HPDE6-E6E7 (cell line): ENCODE measurements at regions not wholly inside any gene's neighbourhood (a gene's known extent, or its start where the extent isn't known, plus 50 kb on each side); places are given as distances from the start of the nearest gene placed in this dataset.

Source experiments
- DNase-seq: peaks from one replicate; pipeline ENCODE4 v3.0.0; 2011; ENCODE audit warnings: missing footprints; ENCODE audit errors: extremely low spot score

GRCh38 chr6:139545206-139546105 is 171.0 kb upstream of the CITED2 start:
- DNase-seq: no peak

- no peak for DNase-seq
Observed at GRCh38 chr6:139544701-139545057, 170.2 kb upstream of the CITED2 start.

DNA sequence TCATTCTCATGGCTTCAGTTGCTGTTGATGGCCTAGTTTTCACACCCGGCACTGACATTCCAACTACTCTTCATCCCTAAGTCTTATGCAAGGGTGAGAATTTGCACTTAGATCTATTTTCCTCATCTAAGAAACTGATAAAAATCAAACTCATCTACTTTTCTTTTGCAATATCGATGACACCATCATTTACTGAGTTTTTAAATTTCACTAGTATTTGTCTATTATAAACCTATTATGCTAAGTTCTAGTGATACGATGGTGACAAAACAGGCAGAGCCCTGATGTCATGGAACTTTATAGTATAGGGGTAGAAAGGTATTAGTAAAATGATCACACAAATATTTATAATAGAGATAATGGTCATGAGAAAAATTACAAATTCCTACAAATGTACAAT is 167.9 kb upstream of the CITED2 start:
- DNase-seq: no peak

- DNase-seq: no peak
Observed at GRCh38 chr6:139540894-139541293, 166.4 kb upstream of the CITED2 start.

DNA sequence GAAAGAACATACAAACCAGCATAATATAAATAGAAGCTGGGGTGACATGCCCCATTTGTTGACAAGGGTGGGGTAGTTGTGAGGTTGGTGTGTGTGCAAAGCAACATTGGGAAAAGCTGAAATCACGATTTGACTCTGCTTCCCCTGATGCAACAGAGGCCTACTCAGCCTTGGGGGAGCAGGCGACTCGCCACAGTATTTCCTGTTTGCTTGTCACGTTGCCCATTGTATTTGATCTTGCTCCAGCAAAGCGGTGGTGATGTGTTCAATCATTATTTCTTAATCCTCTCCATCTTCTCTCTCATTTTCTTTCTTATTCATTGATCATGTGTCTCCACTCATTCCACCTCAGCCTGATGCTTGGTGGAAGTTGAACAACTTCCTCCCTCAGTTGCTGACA is 165.8 kb upstream of the CITED2 start:
- DNase-seq: no peak

DNA sequence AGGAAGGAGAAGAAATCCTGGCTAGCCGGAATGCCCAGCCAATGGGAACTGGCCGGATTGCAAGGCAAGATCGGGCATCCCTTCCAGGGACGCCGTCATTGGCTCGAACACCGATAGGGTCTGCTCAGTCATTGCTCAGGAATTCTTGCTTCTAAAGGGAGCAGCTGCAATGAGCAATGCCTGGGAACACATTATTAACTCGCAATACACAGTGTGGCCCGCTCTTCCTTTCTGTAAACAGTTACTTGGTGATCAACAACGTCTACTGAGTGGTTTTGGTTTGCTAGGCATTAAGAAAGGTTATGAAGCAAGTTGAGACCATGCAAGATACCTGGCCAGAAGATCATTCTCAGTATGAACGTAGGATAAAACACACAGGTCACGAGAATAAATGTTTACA is 165.4 kb upstream of the CITED2 start:
- peak; percentile 80 for DNase-seq

DNA sequence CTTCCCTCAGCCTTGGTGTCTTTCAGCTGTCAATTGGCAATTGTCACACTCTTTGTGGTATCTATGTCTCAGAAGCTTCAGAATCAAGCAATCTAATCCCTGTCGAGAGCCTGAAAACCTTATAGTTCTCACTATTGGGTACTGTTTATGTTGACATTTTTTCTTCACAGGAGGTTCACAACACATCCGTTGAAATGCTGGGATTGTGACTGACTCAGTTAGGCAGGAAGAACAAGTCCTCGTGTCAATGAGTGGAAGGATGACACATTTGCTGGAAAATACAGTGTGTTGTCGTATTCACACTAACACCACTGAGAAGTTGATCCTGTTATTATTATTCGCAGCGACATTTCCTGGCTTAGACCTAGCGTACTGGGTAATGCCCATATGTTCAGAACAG is 163.9 kb upstream of the CITED2 start:
- DNase-seq: no peak

- no peak for DNase-seq
Observed at GRCh38 chr6:139536751-139537617, 162.5 kb upstream of the CITED2 start.

GRCh38 chr6:139534472-139535115 is 160.1 kb upstream of the CITED2 start:
- no peak for DNase-seq

- DNase-seq: no peak
Observed at GRCh38 chr6:139533573-139534471, 159.4 kb upstream of the CITED2 start.

DNA sequence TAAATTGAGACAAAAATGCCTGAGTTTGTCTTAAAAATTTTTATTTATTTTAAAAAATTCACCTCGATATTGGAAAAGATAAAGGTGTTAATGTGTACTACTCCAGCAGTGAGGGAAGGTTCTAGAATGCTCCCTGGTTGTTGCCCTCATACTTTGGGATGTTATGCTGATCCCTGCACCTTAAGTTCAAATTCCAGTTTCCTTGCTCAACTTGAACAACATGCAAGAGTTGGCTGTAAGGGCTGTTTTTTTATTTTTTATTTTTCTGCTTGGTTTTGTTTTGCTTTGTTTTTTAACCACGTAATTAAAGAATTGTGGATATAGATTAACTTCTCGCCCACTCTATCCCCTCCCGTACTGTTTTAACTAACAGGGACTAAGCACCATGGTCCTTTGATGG is 158.7 kb upstream of the CITED2 start:
- no peak for DNase-seq

DNA sequence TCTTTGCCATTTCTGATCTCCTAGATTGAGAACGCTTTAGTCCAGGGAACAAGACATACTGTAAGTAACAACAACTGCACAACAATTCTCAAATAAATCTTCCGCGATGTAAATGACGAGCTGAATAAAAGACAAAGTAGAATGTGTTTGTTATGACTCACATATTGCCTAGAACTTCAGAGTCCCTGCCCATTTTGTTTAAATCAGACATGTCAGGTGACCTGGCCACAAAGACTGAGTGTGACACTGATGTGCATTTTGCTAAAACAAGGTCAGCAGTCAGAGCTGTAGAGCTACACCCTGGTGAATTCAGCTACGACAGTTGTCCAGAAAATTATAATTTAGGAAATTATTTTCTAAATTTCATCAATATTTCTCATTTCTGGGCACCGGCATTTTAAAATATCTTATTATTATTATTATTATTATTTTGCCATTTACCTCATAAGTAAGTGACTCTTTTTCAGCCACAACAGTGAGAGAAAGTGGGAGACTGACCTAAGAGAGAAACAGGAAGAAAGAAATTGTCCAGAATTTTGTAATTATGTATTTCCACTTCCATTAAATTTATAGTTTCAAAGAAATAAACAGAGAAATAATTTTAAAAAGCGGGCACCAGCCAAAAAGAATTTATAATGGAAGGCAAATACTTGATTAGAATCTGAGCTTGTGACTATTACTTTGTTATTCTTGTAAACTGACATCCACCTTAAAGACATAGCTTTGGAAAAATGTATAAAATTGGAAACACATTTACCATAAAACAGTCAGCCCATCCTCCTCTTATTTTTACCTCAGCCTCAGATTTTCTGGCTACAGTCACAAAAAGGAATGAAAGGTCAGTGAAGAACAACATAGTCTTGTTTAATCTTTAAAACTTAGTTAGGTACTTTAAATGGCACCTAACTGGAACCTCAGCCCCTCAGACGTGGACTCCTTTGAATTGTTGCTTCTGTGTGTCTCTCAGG is 157.0 kb upstream of the CITED2 start:
- DNase-seq: no peak

DNA sequence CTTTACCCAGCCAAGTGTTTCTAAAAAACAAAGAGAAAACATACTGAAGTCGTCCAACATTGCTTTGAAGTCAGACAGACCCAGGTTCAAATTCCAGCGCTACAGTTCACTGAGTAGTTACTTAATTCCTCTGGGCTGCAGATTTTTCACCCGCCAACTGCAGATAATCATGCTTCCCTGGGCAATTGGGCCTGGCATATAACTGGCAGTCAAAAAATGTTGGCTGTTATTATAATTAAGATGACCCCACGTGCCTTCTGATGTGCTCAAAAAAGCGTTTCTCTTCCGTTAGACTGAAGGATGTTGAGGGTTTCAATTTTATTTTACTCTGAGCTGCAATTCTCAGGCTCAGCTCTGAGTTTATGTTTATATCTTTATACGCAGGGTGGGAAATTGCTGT is 156.1 kb upstream of the CITED2 start:
- DNase-seq: no peak

- DNase-seq: no peak
Observed at GRCh38 chr6:139529420-139529819, 155.0 kb upstream of the CITED2 start.

DNA sequence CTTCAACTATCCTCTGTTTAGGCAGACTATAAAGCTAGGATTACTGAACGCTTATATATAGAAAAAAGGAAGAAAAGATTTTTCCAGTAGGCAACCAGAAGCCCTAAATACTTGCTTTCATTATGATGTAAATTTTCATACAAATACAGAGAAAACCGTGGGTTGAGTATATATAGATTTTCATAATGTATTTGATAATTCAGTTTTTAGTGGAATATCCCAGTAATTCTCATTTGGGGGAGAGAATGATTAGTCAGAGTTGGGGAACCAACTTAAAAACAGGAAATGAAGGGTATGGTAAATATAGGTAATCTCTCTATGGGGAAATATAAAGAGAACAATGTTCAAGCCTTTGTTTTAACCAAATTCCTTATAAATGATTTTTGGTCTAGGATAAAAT is 154.0 kb upstream of the CITED2 start:
- no peak for DNase-seq

GRCh38 chr6:139525415-139525814 is 151.0 kb upstream of the CITED2 start:
- DNase-seq: no peak

DNA sequence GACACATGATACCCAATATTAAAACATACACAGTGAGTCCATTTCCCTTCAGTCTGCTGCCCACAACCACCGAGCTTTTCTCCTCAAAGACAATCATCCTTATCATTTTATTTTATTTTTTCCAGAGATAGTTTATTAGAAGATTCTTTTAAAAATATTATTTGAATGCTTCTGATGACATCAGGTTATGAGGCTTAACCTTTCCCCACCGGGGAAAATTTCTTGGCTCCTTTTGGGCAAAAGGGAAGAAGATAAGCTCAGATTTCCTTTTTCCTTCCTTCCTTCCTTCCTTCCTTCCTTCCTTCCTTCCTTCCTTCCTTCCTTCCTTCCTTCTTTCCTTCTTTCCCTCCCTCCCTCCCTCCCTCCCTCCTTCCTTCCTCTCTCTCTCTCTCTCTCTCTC is 149.5 kb upstream of the CITED2 start:
- no peak for DNase-seq

GRCh38 chr6:139522511-139523220 is 148.2 kb upstream of the CITED2 start:
- no peak for DNase-seq

GRCh38 chr6:139521338-139521737 is 146.9 kb upstream of the CITED2 start:
- DNase-seq: no peak
